Thoracic aorta (tissue), 2 donors: ENCODE measurements at regions not wholly inside any gene's neighbourhood (a gene's known extent, or its start where the extent isn't known, plus 50 kb on each side); places are given as distances from the start of the nearest gene placed in this dataset.

ENCODE experiments used
- ATAC-seq: fragments of 150-250 bp; one replicate; pipeline ENCODE4 v1.8.0; 2017; ENCODE audit warnings: low read depth; ENCODE audit not compliant: insufficient number of reproducible peaks, low FRiP score
- DNase-seq: peaks from one replicate; pipeline ENCODE4 v3.0.0-alpha.2; 2020; ENCODE audit warnings: low spot score
- H3K27ac ChIP-seq, 2 donors: fragments of 200-600 bp; sonication (generic); 1 replicate in 1 of 2; 2 replicates in 1 of 2; pipeline ENCODE4 v1.5.1; 2016; ENCODE audit warnings: mild to moderate bottlenecking in 2 of 2, moderate library complexity in 2 of 2
- H3K27me3 ChIP-seq: fragments of 200-600 bp; sonication (generic); replicated peaks from 2 replicates; pipeline ENCODE4 v1.6.0; 2016; ENCODE audit warnings: mild to moderate bottlenecking; ENCODE audit not compliant: insufficient read depth
- H3K36me3 ChIP-seq: fragments of 200-600 bp; sonication (generic); one replicate; pipeline ENCODE4 v1.5.1; 2016
- H3K4me1 ChIP-seq, 2 donors: fragments of 200-600 bp; sonication (generic); 1 replicate in 1 of 2; 2 replicates in 1 of 2; pipeline versions ENCODE4 v1.5.1 to v1.6.0; 2016; ENCODE audit warnings: low read depth in 2 of 2, mild to moderate bottlenecking in 1 of 2; ENCODE audit not compliant: control insufficient read depth in 1 of 2
- H3K4me3 ChIP-seq: fragments of 200-600 bp; sonication (generic); 2 replicates; pipeline ENCODE4 v1.5.1; 2016; ENCODE audit warnings: mild to moderate bottlenecking
- H3K9me3 ChIP-seq: fragments of 200-600 bp; sonication (generic); 2 replicates; pipeline ENCODE4 v1.5.1; 2016
- TF ChIP-seq, protein P1 (sequence below): fragments of 200-600 bp; sonication (generic); IDR thresholded peaks from one replicate; pipeline ENCODE4 v1.5.1; 2019; ENCODE audit warnings: antibody characterized with exemption

GRCh38 chr16:49910541-49911071, 54.7 kb upstream of the ZNF423 start:
- H3K27ac ChIP-seq, result no peak overlapping the region
- H3K4me3 ChIP-seq, result no peak overlapping the region
- no peaks in the 10 kb centered on the region for H3K27me3 ChIP-seq
- DNase-seq (no peak), ATAC-seq (no peak)
- TF ChIP-seq, protein P1, sequence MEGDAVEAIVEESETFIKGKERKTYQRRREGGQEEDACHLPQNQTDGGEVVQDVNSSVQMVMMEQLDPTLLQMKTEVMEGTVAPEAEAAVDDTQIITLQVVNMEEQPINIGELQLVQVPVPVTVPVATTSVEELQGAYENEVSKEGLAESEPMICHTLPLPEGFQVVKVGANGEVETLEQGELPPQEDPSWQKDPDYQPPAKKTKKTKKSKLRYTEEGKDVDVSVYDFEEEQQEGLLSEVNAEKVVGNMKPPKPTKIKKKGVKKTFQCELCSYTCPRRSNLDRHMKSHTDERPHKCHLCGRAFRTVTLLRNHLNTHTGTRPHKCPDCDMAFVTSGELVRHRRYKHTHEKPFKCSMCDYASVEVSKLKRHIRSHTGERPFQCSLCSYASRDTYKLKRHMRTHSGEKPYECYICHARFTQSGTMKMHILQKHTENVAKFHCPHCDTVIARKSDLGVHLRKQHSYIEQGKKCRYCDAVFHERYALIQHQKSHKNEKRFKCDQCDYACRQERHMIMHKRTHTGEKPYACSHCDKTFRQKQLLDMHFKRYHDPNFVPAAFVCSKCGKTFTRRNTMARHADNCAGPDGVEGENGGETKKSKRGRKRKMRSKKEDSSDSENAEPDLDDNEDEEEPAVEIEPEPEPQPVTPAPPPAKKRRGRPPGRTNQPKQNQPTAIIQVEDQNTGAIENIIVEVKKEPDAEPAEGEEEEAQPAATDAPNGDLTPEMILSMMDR, result no peak
- no peaks in the 10 kb centered on the region for H3K4me1 ChIP-seq
- no peaks in the 10 kb centered on the region for H3K36me3 ChIP-seq
- H3K9me3 ChIP-seq, result no peaks in the 10 kb centered on the region

- TF ChIP-seq, protein P1, result no peak
- no peaks in the 10 kb centered on the region for H3K27me3 ChIP-seq
- no peak overlapping the region for H3K4me3 ChIP-seq
- no peaks in the 10 kb centered on the region for H3K9me3 ChIP-seq
- ATAC-seq (no peak), DNase-seq (no peak)
- no peaks in the 10 kb centered on the region for H3K4me1 ChIP-seq
- no peak overlapping the region for H3K27ac ChIP-seq
- no peaks in the 10 kb centered on the region for H3K36me3 ChIP-seq
These were observed 55.5 kb upstream of the ZNF423 start for GRCh38 chr16:49911430-49911829.

DNA sequence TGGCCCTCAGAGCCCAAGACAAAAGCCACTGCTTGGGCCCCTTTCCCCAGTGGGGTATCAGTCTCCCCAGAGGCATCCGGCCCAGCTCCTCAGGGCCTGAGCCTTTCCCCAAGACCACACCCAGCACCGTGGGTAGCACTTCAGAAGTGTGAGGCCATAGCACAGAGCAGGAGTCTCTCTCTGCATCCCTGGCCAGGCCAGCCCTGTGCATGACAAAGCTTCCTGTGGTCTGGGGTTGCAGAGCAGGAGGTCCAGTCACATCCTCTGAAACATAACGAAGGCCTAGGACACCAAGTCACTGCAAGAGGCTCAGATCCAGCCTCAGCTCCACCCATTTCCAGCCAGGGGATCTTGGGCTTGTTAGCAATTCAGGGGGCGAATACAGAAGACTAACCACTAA, 56.8 kb upstream of the ZNF423 start:
- no peak overlapping the region for H3K4me3 ChIP-seq
- no peaks in the 10 kb centered on the region for H3K9me3 ChIP-seq
- H3K4me1 ChIP-seq, result no peaks in the 10 kb centered on the region
- TF ChIP-seq, protein P1, result no peak
- ATAC-seq, result no peak
- no peaks in the 10 kb centered on the region for H3K36me3 ChIP-seq
- no peaks in the 10 kb centered on the region for H3K27me3 ChIP-seq
- DNase-seq, result no peak
- H3K27ac ChIP-seq, result no peak overlapping the region

DNA sequence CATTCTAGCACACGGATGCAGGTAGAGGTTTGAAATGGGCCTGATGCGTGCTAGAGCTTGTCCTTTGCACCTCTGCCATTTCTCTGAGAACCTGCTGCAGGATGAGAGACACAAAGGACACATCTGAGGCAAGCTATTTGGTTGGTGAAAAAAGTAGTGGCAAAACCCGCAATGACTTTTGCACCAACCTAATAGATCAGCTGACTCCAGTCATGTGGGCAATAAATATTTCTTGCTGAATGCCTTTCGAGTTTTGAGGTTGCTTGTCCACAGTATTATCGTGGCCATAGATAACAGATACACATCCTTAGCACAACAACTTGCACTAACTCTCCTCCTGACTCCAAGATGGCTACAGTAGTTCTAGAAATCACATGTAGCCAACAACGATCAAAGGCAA, 57.8 kb upstream of the ZNF423 start:
- no peaks in the 10 kb centered on the region for H3K9me3 ChIP-seq
- no peak for ATAC-seq
- TF ChIP-seq, protein P1, result no peak
- H3K4me3 ChIP-seq, result no peak overlapping the region
- no peak overlapping the region for H3K27ac ChIP-seq
- DNase-seq, result no peak
- H3K4me1 ChIP-seq, result no peaks in the 10 kb centered on the region
- H3K27me3 ChIP-seq, result no peaks in the 10 kb centered on the region
- no peaks in the 10 kb centered on the region for H3K36me3 ChIP-seq

DNA sequence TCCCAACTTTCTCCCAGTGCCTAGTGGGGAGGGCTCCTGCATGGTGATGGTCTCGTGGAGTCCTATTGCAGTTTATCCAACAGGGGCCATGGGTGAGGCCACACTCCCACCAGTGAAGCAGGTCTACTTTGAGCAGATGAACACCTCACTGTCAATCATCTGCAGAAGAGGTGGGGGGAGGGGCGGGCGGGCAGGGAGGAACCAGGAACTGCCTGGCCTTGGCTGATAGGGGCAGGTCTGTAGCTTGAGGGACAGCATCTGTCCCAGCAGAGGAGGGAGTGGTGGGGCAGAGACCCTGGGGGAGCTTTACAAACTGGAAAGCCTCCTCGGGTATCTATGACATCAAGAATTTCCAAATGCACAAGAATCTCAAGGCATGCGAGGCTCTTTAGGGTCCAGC, 58.7 kb upstream of the ZNF423 start:
- no peaks in the 10 kb centered on the region for H3K4me1 ChIP-seq
- H3K36me3 ChIP-seq, result no peaks in the 10 kb centered on the region
- TF ChIP-seq, protein P1, result no peak
- DNase-seq (no peak), ATAC-seq (no peak)
- no peak overlapping the region for H3K4me3 ChIP-seq
- no peaks in the 10 kb centered on the region for H3K9me3 ChIP-seq
- H3K27ac ChIP-seq, result no peak overlapping the region
- H3K27me3 ChIP-seq, result no peaks in the 10 kb centered on the region
